ENCODE measurements at regions not wholly inside any gene's neighbourhood (a gene's known extent, or its start where the extent isn't known, plus 50 kb on each side); places are given as distances from the start of the nearest gene placed in this dataset.

GRCh38 chr18:33957707-33958106 lies 267.0 kb downstream of the NOL4 start:
- H3K9me2 ChIP-seq (replicated peaks; ENCODE audit: low read length), result no peaks in the 10 kb centered on the region
- no peaks in the 10 kb centered on the region for H3K9me3 ChIP-seq (ENCODE audit: low read length)
- TF ChIP-seq CTCF (conservative IDR thresholded peaks at IDR 0.05; ENCODE audit: low read depth, low read length), result no peak
- no peaks in the 10 kb centered on the region for H3K4me1 ChIP-seq (ENCODE audit: insufficient read depth, low read length)
- DNase-seq (no peak), ATAC-seq (no peak)
- no peaks in the 10 kb centered on the region for H4K20me1 ChIP-seq (ENCODE audit: low read length)
- BruUV-seq (replicated peaks), result no TSS peak
- no peak overlapping the region for H3K27ac ChIP-seq (ENCODE audit: low read length)
- no peak overlapping the region for H2AFZ ChIP-seq (ENCODE audit: low read length)
- H3K4me2 ChIP-seq (ENCODE audit: low read length), result no peak overlapping the region
- ChIA-PET POLR2A (ENCODE audit: unreplicated experiment) (no interaction called here), CTCF (no interaction called here)
- no peaks in the 10 kb centered on the region for H3K79me2 ChIP-seq (ENCODE audit: low read length)
- H3K4me3 ChIP-seq (ENCODE audit: low read length), result no peak overlapping the region
- H3F3A ChIP-seq (ENCODE audit: low read length, unreplicated experiment), result no peaks in the 10 kb centered on the region
- intact Hi-C loops (cut with micrococcal nuclease), result no loop called here
- no peaks in the 10 kb centered on the region for H3K36me3 ChIP-seq (ENCODE audit: low read depth, low read length)
- no peaks in the 10 kb centered on the region for H3K27me3 ChIP-seq (ENCODE audit: low read length)
- no peak overlapping the region for H3K9ac ChIP-seq (ENCODE audit: low read length)

GRCh38 chr18:33951031-33951430 lies 273.7 kb downstream of the NOL4 start:
- POLR2A ChIA-PET (ENCODE audit: unreplicated experiment), result no interaction called here

GRCh38 chr18:33946336-33946735 lies 278.4 kb downstream of the NOL4 start:
- no peak overlapping the region for H3K9ac ChIP-seq (ENCODE audit: low read length)
- H3K4me1 ChIP-seq (ENCODE audit: insufficient read depth, low read length), result no peaks in the 10 kb centered on the region
- H3K9me3 ChIP-seq (ENCODE audit: low read length), result no peaks in the 10 kb centered on the region
- no peaks in the 10 kb centered on the region for H3K36me3 ChIP-seq (ENCODE audit: low read depth, low read length)
- H4K20me1 ChIP-seq (ENCODE audit: low read length), result no peaks in the 10 kb centered on the region
- no peak overlapping the region for H3K27ac ChIP-seq (ENCODE audit: low read length)
- TF ChIP-seq EZH2phosphoT487 (IDR thresholded peaks at IDR 0.05; ENCODE audit: borderline replicate concordance, low read length), result no peak
- no peak for TF ChIP-seq CTCF (conservative IDR thresholded peaks at IDR 0.05; ENCODE audit: low read depth, low read length)
- no peak for ATAC-seq
- POLR2A ChIA-PET (ENCODE audit: unreplicated experiment), result interaction anchor here (0.7 kb wide), 1 partner anchor 117 kb away, joined by 3 read pairs; no protein-coding TSS in a partner anchor
- intact Hi-C loops (cut with micrococcal nuclease), result no loop called here
- H3K27me3 ChIP-seq (ENCODE audit: low read length), result no peaks in the 10 kb centered on the region
- CTCF ChIA-PET, result no interaction called here
- H2AFZ ChIP-seq (ENCODE audit: low read length), result no peak overlapping the region
- no peak for DNase-seq
- no peaks in the 10 kb centered on the region for H3K9me2 ChIP-seq (replicated peaks; ENCODE audit: low read length)
- no TSS peak for BruUV-seq (replicated peaks)
- H3K79me2 ChIP-seq (ENCODE audit: low read length), result no peaks in the 10 kb centered on the region
- H3F3A ChIP-seq (ENCODE audit: low read length, unreplicated experiment), result no peaks in the 10 kb centered on the region
- H3K4me2 ChIP-seq (ENCODE audit: low read length), result no peak overlapping the region
- no peak overlapping the region for H3K4me3 ChIP-seq (ENCODE audit: low read length)

More at GRCh38 chr18:33951031-33951430, 273.7 kb downstream of the NOL4 start:
- no peaks in the 10 kb centered on the region for H3K27me3 ChIP-seq (ENCODE audit: low read length)
- TF ChIP-seq EZH2 (IDR thresholded peaks at IDR 0.05; ENCODE audit: low read length, unreplicated experiment), result no peak
- H3K36me3 ChIP-seq (ENCODE audit: low read depth, low read length), result no peaks in the 10 kb centered on the region
- no peak overlapping the region for H3K4me2 ChIP-seq (ENCODE audit: low read length)
- ATAC-seq (no peak), DNase-seq (no peak)
- no peaks in the 10 kb centered on the region for H3F3A ChIP-seq (ENCODE audit: low read length, unreplicated experiment)
- H3K4me3 ChIP-seq (ENCODE audit: low read length), result no peak overlapping the region
- H4K20me1 ChIP-seq (ENCODE audit: low read length), result no peaks in the 10 kb centered on the region
- no peak overlapping the region for H3K27ac ChIP-seq (ENCODE audit: low read length)
- H3K4me1 ChIP-seq (ENCODE audit: insufficient read depth, low read length), result no peaks in the 10 kb centered on the region
- no TSS peak for BruUV-seq (replicated peaks)
- no peaks in the 10 kb centered on the region for H3K79me2 ChIP-seq (ENCODE audit: low read length)
- H3K9me2 ChIP-seq (replicated peaks; ENCODE audit: low read length), result no peaks in the 10 kb centered on the region
- CTCF ChIA-PET, result no interaction called here
- intact Hi-C loops (cut with micrococcal nuclease), result no loop called here
- no peak overlapping the region for H2AFZ ChIP-seq (ENCODE audit: low read length)
- H3K9me3 ChIP-seq (ENCODE audit: low read length), result no peaks in the 10 kb centered on the region
- no peak overlapping the region for H3K9ac ChIP-seq (ENCODE audit: low read length)
